HG02759 (cell line): ENCODE measurements at regions not wholly inside any gene's neighbourhood (a gene's known extent, or its start where the extent isn't known, plus 50 kb on each side); places are given as distances from the start of the nearest gene placed in this dataset.
A peak's percentile ranks its signal among the peaks of the same experiment; 100 is the strongest.

Source experiments
- ATAC-seq: cut with Tn5 transposase; IDR thresholded peaks from one replicate; pipeline ENCODE4 v1.9.1; 2021; ENCODE audit warnings: mild to moderate bottlenecking, moderate library complexity; ENCODE audit not compliant: unreplicated experiment

- ATAC-seq: no peak
Observed at GRCh38 chr3:193897731-193898180, 238.2 kb upstream of the HES1 start.

- no peak for ATAC-seq
Observed at GRCh38 chr3:193899001-193899400, 236.9 kb upstream of the HES1 start.

- ATAC-seq: no peak
Observed at GRCh38 chr3:193901007-193901406, 234.9 kb upstream of the HES1 start.

GRCh38 chr3:193902607-193903511, 233.1 kb upstream of the HES1 start:
- no peak for ATAC-seq

- no peak for ATAC-seq
Observed at GRCh38 chr3:193903512-193903817, 232.5 kb upstream of the HES1 start.

- no peak for ATAC-seq
Observed at GRCh38 chr3:193903966-193904365, 232.0 kb upstream of the HES1 start.

GRCh38 chr3:193905541-193906396, 230.2 kb upstream of the HES1 start:
- no peak for ATAC-seq

GRCh38 chr3:193906849-193907410, 229.0 kb upstream of the HES1 start:
- ATAC-seq: no peak

- ATAC-seq: no peak
Observed at GRCh38 chr3:193908181-193908744, 227.7 kb upstream of the HES1 start.

- ATAC-seq: peak; percentile 73
Observed at GRCh38 chr3:193909387-193909786, 226.6 kb upstream of the HES1 start.

- ATAC-seq: no peak
Observed at GRCh38 chr3:193910310-193910709, 225.6 kb upstream of the HES1 start.

GRCh38 chr3:193910886-193911738, 224.8 kb upstream of the HES1 start:
- no peak for ATAC-seq

- ATAC-seq: no peak
Observed at GRCh38 chr3:193911784-193912340, 224.1 kb upstream of the HES1 start.

GRCh38 chr3:193912621-193913178, 223.2 kb upstream of the HES1 start:
- no peak for ATAC-seq

- ATAC-seq: no peak
Observed at GRCh38 chr3:193914602-193915001, 221.3 kb upstream of the HES1 start.

- ATAC-seq: no peak
Observed at GRCh38 chr3:193915099-193915498, 220.8 kb upstream of the HES1 start.

GRCh38 chr3:193915613-193916012, 220.3 kb upstream of the HES1 start:
- ATAC-seq: no peak

GRCh38 chr3:193917158-193917557, 218.8 kb upstream of the HES1 start:
- no peak for ATAC-seq

GRCh38 chr3:193921465-193921864, 214.5 kb upstream of the HES1 start:
- no peak for ATAC-seq
